ENCODE measurements at regions not wholly inside any gene's neighbourhood (a gene's known extent, or its start where the extent isn't known, plus 50 kb on each side); places are given as distances from the start of the nearest gene placed in this dataset.

DNA sequence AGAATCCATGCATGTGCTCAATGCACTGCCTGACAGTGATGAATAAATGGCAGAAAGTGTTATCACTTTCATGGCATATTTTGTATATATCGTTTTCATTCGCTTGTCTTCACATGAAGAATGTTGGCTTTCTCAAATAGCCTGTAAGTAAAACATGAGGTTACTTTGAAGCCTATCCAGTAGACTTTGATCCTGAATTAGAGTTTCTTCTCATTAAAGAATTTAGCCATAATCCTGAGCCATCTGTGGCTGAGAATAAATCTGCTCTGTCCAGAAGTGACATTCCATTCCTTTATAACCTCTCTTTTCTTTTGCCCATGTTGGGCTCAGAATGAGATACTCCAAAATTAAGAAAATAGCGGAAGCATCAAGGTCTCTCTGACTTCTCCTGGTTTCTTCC, 1071.7 kb upstream of the TENM4 start:
- Histone ChIP-seq H3K56ac (replicated peaks; ENCODE audit: insufficient read length, low read depth, low read length) (no peak overlapping the region), H2AK5ac (ENCODE audit: low read depth, low read length) (no peak overlapping the region), H2BK120ac (replicated peaks; ENCODE audit: low read depth, low read length) (no peak overlapping the region), H2BK5ac (ENCODE audit: low read depth, low read length) (no peak overlapping the region), H4K8ac (ENCODE audit: extremely low read depth, insufficient read depth, low read length) (no peak overlapping the region), H3K9ac (replicated peaks in 1 of 4; ENCODE audit: extremely low read depth in 1 of 4, low read depth in 3 of 4, low read length in 3 of 4) (no peak overlapping the region), H3K79me1 (ENCODE audit: low read depth, low read length) (no peaks in the 10 kb centered on the region), H3K36me3 (ENCODE audit: control insufficient read depth in 2 of 4, insufficient read depth in 4 of 4, low read length in 3 of 4) (no peaks in the 10 kb centered on the region), H3K27ac (ENCODE audit: low read depth, low read length) (no peak overlapping the region), H4K91ac (replicated peaks; ENCODE audit: insufficient read length, low read length) (no peak overlapping the region), H2BK12ac (ENCODE audit: low read depth, low read length) (no peak overlapping the region), H3K9me3 (ENCODE audit: insufficient read depth in 2 of 2, low read depth in 1 of 2, low read length in 1 of 2) (no peaks in the 10 kb centered on the region), H2BK20ac (ENCODE audit: low read length) (no peak overlapping the region), H3K23ac (ENCODE audit: insufficient read length) (no peak overlapping the region), H3K79me2 (ENCODE audit: control insufficient read depth in 1 of 2, insufficient read depth in 2 of 2, low read length in 2 of 2) (no peaks in the 10 kb centered on the region), H4K20me1 (replicated peaks in 1 of 2; ENCODE audit: control insufficient read depth in 1 of 2, insufficient read depth in 2 of 2, low read length in 2 of 2) (no peaks in the 10 kb centered on the region), H3K4ac (replicated peaks; ENCODE audit: insufficient read length, low read depth, low read length) (no peak overlapping the region), H2AFZ (ENCODE audit: low read length) (no peak overlapping the region), H3K27me3 (replicated peaks in 1 of 4; ENCODE audit: control insufficient read depth in 3 of 4, extremely low read depth in 1 of 4, insufficient read depth in 3 of 4, low read length in 3 of 4) (peaks cover 0 to 1% (median 0%) of the 10 kb centered on the region in 4 experiments; a peak in 1 of 7 replicates), H3K4me3 (ENCODE audit: extremely low read depth in 1 of 4, insufficient read depth in 2 of 4, low read depth in 3 of 4, low read length in 4 of 4) (no peak overlapping the region), H4K5ac (ENCODE audit: insufficient read length, low read depth, low read length) (no peak overlapping the region), H3K23me2 (ENCODE audit: low read depth, low read length) (no peaks in the 10 kb centered on the region; the same call in 1 of the 2 replicates), H3K4me2 (ENCODE audit: insufficient read depth in 1 of 2, low read depth in 2 of 2, low read length in 2 of 2) (no peak overlapping the region), H3K14ac (ENCODE audit: insufficient read length) (no peak overlapping the region), H2BK15ac (ENCODE audit: low read length) (no peak overlapping the region), H3K4me1 (replicated peaks in 1 of 4; ENCODE audit: control insufficient read depth in 3 of 4, insufficient read depth in 4 of 4, low read length in 3 of 4) (no peaks in the 10 kb centered on the region), H3K18ac (ENCODE audit: extremely low read depth, low read length) (no peak overlapping the region)
- no peak for DNase-seq (ENCODE audit: low read depth in 1 of 2, low spot score in 2 of 2)
- POLR2A ChIA-PET (ENCODE audit: partially characterized antibody), result no interaction called here
- CTCF ChIA-PET (ENCODE audit: partially characterized antibody), result interaction anchor here (0.7 to 1.2 kb wide), 2 partner anchors 9 to 13 kb away, joined by 3 read pairs; no protein-coding TSS in a partner anchor
- TF ChIP-seq SP4 (IDR thresholded peaks at IDR 0.05; ENCODE audit: low read length), result no peak
- no peak for TF ChIP-seq YY1 (IDR thresholded peaks at IDR 0.05; ENCODE audit: low read depth, low read length)
- TF ChIP-seq TAF7 (optimal IDR thresholded peaks at IDR 0.05; ENCODE audit: borderline replicate concordance, low read depth, low read length), result no peak
- no peak for TF ChIP-seq TAF1 (IDR thresholded peaks at IDR 0.05; ENCODE audit: low read depth, low read length)
- WGBS, 2 experiments (ENCODE audit: extremely low coverage in 1 of 2, insufficient coverage in 1 of 2, insufficient read length in 1 of 2, insufficient replicate concordance in 2 of 2, low coverage in 1 of 2, low lambda C conversion rate in 2 of 2, missing lambda C conversion rate in 1 of 2), result 93% methylated on average over 3 of the region's 3 CpGs; no CpG with 5 or more reads in 1 of the 2 experiments
- FAIRE-seq, result no peak

Data from H1 (cell line).